ENCODE measurements at regions not wholly inside any gene's neighbourhood (a gene's known extent, or its start where the extent isn't known, plus 50 kb on each side); places are given as distances from the start of the nearest gene placed in this dataset.

GRCh38 chr14:97367278-97367677 lies 570.1 kb downstream of the VRK1 start:
- no peaks in the 10 kb centered on the region for H3K36me3 ChIP-seq
- no peak for DNase-seq (ENCODE audit: low spot score in 2 of 2)
- H3K27me3 ChIP-seq = no peaks in the 10 kb centered on the region
- H3K4me1 ChIP-seq = no peaks in the 10 kb centered on the region
- TF ChIP-seq POLR2A (IDR thresholded peaks at IDR 0.05) (no peak), POLR2AphosphoS5 (IDR thresholded peaks at IDR 0.05) (no peak), EP300 (IDR thresholded peaks at IDR 0.05) (no peak), CTCF (IDR thresholded peaks at IDR 0.05) (no peak)
- no peak overlapping the region for H3K4me3 ChIP-seq
- H3K9me3 ChIP-seq = no peaks in the 10 kb centered on the region
- H3K27ac ChIP-seq = no peak overlapping the region
- 83% methylated on average over 6 of the region's 6 CpGs for WGBS

- Histone ChIP-seq H3K9me3 (no peaks in the 10 kb centered on the region), H3K36me3 (no peaks in the 10 kb centered on the region), H3K4me3 (no peak overlapping the region), H3K27me3 (no peaks in the 10 kb centered on the region), H3K4me1 (no peaks in the 10 kb centered on the region), H3K27ac (no peak overlapping the region)
- no peak for TF ChIP-seq POLR2A (IDR thresholded peaks at IDR 0.05)
- TF ChIP-seq CTCF (IDR thresholded peaks at IDR 0.05) = no peak
- no peak for DNase-seq (ENCODE audit: low spot score in 2 of 2)
- WGBS = 82% methylated on average over 7 of the region's 7 CpGs
These were observed 570.9 kb downstream of the VRK1 start for GRCh38 chr14:97368049-97368448.

- Histone ChIP-seq H3K9me3 (no peaks in the 10 kb centered on the region), H3K27ac (no peak overlapping the region), H3K4me3 (no peak overlapping the region), H3K36me3 (no peaks in the 10 kb centered on the region), H3K4me1 (no peaks in the 10 kb centered on the region), H3K27me3 (peaks cover 3% of the 10 kb centered on the region)
- TF ChIP-seq POLR2AphosphoS5 (IDR thresholded peaks at IDR 0.05) (no peak), EP300 (IDR thresholded peaks at IDR 0.05) (no peak), CTCF (IDR thresholded peaks at IDR 0.05) (no peak), POLR2A (IDR thresholded peaks at IDR 0.05) (no peak)
- no peak for DNase-seq (ENCODE audit: low spot score in 2 of 2)
- 83% methylated on average over 5 of the region's 5 CpGs for WGBS
These were observed 571.9 kb downstream of the VRK1 start for GRCh38 chr14:97368900-97369564.

GRCh38 chr14:97369901-97370300 lies 572.7 kb downstream of the VRK1 start:
- no peak overlapping the region for H3K27ac ChIP-seq
- no peak overlapping the region for H3K4me3 ChIP-seq
- H3K4me1 ChIP-seq = no peaks in the 10 kb centered on the region
- H3K9me3 ChIP-seq = no peaks in the 10 kb centered on the region
- H3K36me3 ChIP-seq = no peaks in the 10 kb centered on the region
- H3K27me3 ChIP-seq = peaks cover 6% of the 10 kb centered on the region
- TF ChIP-seq CTCF (IDR thresholded peaks at IDR 0.05) (no peak), POLR2A (IDR thresholded peaks at IDR 0.05) (no peak), EP300 (IDR thresholded peaks at IDR 0.05) (no peak), POLR2AphosphoS5 (IDR thresholded peaks at IDR 0.05) (no peak)
- DNase-seq (ENCODE audit: low spot score in 2 of 2) = no peak
- WGBS = 68% methylated on average over 2 of the region's 2 CpGs

GRCh38 chr14:97376310-97376709 lies 579.1 kb downstream of the VRK1 start:
- Histone ChIP-seq H3K4me3 (no peak overlapping the region), H3K27me3 (peaks cover 6% of the 10 kb centered on the region), H3K4me1 (no peaks in the 10 kb centered on the region), H3K36me3 (no peaks in the 10 kb centered on the region), H3K9me3 (no peaks in the 10 kb centered on the region), H3K27ac (no peak overlapping the region)
- no peak for TF ChIP-seq POLR2A (IDR thresholded peaks at IDR 0.05)
- no peak for TF ChIP-seq POLR2AphosphoS5 (IDR thresholded peaks at IDR 0.05)
- DNase-seq (ENCODE audit: low spot score in 2 of 2) = no peak
- WGBS = 79% methylated on average over 3 of the region's 3 CpGs

- no peak for DNase-seq (ENCODE audit: low spot score in 2 of 2)
- 72% methylated on average over 4 of the region's 5 CpGs for WGBS
- H3K9me3 ChIP-seq = no peaks in the 10 kb centered on the region
These were observed 580.4 kb downstream of the VRK1 start for GRCh38 chr14:97377550-97377949.

More at GRCh38 chr14:97377550-97377949, 580.4 kb downstream of the VRK1 start:
- Histone ChIP-seq H3K36me3 (no peaks in the 10 kb centered on the region), H3K27ac (no peak overlapping the region), H3K27me3 (peaks cover 6% of the 10 kb centered on the region), H3K4me1 (no peaks in the 10 kb centered on the region), H3K4me3 (no peak overlapping the region)
- TF ChIP-seq POLR2A (IDR thresholded peaks at IDR 0.05) (no peak), EP300 (IDR thresholded peaks at IDR 0.05) (no peak), POLR2AphosphoS5 (IDR thresholded peaks at IDR 0.05) (no peak)

All from suprapubic skin (tissue), 4 donors.